A204.1 (cell line): ENCODE measurements at regions not wholly inside any gene's neighbourhood (a gene's known extent, or its start where the extent isn't known, plus 50 kb on each side); places are given as distances from the start of the nearest gene placed in this dataset.

ENCODE experiments used
- FAIRE-seq: peaks from 2 replicates; lab custom pipeline; 2012; peaks lifted over from hg19 to GRCh38; lab: Jason Lieb, UNC

DNA sequence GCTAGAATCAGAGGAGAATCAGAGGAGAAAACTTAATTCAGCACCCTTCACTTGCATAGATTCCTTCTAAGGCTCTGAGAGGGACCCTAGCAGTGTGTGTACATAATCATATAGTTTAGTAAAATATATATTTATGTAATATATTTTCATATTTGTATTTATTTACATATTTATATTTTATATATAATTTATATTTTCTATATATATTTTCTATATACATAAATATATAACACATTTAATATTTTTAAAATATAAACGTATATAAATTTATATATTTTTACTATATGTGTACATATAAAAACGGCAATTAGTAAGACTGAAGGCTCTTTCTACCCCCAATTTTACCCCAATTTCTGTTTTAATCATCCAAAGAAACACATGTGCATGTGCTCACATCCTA, 80.3 kb downstream of the NXPE2 start:
- peak; percentile 91 for FAIRE-seq

GRCh38 chr11:114762408-114762807, 84.1 kb downstream of the NXPE2 start:
- no peak for FAIRE-seq

- FAIRE-seq = no peak
Measured at GRCh38 chr11:114764563-114764962, 86.2 kb downstream of the NXPE2 start.

- no peak for FAIRE-seq
Measured at GRCh38 chr11:114771172-114771571, 92.8 kb downstream of the NXPE2 start.

DNA sequence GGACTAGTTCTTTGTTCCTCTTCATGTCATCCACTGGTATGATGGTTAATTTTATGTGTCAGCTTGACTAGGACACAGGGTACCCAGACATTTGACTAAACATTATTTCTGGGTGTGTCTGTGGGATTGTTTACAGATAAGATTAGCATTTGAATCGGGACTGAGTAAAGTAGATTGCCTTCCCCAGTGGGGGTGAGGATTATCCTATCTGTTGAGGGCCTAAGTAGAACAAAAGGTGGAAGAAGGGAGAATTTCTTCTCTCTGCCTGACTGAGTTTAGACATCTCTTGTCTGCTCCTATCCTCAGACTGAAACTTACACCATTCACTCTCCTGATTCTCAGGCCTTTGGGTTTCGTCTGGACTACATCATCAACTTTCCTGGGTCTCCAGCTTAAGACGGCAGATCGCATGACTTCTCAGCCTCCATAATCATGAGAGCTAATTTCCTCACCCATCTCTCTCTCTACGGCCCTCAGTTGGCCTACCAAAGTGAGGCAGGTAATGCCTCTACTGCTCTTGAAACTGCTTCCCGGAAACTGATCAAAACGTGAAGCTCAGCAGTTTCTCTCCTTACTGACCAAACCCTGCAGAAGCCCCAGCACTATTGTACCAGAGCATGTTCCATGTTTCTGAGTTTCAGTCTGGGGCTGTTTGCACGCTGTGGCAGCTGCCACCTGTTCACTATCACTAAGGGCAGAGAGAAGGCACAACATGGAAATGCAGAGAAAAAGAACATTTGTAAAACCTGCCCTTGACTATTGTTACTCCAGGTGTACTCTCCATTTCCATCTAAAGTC, 95.4 kb downstream of the NXPE2 start:
- no peak for FAIRE-seq

DNA sequence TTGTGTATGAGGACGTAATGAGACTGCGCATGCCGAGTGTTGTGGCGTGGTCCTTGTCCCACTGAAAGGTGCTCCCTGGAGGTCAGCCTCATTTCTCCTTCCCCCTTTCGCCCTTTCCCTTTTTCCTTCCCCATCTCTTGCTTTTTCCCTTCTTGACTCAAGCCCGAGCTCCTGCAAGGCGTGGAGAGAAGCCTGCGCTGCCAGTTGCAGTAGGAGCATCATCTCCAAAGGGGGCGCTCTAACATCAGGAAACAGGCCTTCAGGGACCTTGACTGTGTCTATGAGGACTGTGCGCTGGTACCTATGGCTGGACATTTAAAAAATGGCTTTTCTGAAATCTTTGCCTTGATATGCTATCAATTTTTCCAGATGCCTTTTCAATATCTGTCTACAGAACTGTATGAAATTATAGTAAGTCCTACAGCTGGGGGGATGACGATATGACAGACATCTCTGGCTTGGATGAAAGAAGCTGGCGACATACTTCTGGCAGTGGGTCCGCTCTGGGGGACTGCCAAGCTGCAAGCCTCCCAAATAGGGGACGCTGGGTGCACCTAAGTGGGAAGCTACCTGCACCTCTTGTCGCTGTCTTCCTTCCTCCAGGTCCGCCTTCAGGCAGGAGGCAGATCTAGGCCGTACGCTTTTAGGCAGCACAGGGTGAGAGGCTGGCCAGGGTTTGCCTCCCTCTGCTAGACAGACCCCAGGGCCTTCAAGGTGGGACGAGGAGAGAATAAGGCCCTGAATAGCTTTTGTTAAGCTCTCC, 96.5 kb downstream of the NXPE2 start:
- no peak for FAIRE-seq

DNA sequence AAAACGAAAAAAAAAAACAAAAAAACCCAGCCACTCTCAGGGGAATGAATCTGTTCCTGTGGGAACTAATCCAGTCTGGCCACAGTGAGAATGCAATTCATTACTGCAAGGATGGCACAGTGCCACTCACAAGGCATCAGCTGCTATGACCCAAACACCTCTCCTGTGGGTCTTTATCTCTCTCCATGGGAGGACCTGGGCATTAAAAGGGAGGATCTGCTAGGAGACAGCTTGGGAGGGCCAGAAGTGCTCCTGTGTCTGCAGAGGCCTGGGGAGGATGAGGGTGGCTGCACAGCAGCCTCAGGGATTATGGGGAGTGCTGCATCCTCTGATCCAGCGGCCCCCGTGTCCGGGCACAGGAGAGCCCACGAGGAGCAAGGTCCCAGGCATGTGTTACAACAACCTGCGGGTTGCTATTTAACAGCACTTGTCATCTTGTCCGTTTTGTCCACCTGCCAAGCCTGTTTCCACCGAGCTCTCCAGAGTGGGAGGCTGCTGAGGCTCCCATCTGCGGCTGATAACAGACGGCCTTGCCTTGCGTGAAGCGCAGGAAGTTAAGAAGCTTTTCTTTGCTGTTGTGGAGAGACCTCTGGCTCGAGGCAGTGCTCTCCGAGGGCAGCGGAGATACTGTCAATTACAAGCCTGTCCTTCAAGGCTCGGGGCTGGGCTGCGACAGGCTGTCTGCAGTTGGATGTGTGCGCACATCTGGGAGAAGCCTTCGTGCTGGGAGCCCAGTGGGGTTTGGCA, 97.7 kb downstream of the NXPE2 start:
- FAIRE-seq = no peak

- FAIRE-seq = no peak
Measured at GRCh38 chr11:114776956-114777355, 98.6 kb downstream of the NXPE2 start.

- FAIRE-seq = no peak
Measured at GRCh38 chr11:114779189-114779588, 100.9 kb downstream of the NXPE2 start.

GRCh38 chr11:114782650-114783310, 104.5 kb downstream of the NXPE2 start:
- FAIRE-seq = no peak

GRCh38 chr11:114783805-114784204, 105.5 kb downstream of the NXPE2 start:
- FAIRE-seq = no peak

GRCh38 chr11:114784216-114784615, 105.9 kb downstream of the NXPE2 start:
- no peak for FAIRE-seq

GRCh38 chr11:114784891-114785290, 106.6 kb downstream of the NXPE2 start:
- FAIRE-seq = no peak

DNA sequence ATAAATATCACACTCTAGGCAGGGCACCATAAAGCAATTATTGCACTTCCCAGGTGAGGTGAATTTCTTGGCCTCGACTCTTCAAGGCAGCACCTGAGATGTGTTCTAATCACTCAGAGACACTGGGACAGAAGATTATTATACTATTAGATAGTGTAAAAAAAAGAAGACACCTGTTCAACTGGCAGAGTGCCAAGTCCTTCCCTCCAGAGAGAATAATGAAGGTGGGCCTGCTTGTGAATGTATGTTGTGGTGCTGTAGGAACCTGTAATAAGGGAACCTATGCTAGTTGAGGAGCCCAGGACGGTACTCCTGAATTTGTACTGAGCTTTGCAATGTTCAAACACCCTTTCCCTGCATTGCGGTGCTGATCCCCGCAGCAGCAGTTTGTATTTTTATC, 107.5 kb downstream of the NXPE2 start:
- no peak for FAIRE-seq

DNA sequence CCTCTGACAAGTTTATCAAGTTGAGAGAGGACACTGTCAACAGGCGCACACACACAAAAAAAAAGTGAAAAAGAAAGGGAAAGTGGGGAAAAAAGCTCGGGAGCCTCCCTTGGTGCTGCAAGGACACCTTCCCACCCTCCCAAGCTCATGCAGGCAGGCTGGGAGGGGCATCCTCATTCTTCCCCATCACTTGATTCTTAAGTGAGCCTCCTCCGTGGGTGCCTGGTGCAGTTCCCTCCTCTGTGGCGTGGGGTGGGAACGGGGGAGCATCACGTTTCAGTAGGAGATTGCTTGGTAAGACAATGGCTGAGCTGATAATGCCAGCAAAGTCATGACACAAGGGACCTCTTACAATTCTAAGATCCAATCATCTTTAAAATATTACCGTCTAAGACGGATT, 108.8 kb downstream of the NXPE2 start:
- FAIRE-seq = no peak

DNA sequence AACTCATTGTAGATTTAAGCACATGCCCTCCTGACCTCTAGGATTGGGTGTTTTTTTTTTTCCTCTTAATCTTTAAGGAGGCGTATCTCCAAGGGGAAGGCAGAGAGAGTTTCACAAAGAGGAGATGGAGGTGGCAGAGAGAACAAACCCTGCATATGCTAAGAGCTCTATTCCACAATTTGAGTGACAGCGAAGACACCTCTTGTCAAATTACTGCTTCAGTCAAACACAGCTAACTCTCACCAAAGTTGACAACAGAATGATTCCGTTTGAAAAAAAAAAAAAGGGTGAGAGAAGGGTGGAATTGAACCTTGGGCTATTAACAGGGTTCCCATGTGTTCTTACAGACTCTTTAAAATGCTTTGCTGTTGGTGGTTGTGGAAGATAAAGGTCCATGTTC, 112.6 kb downstream of the NXPE2 start:
- FAIRE-seq = no peak

DNA sequence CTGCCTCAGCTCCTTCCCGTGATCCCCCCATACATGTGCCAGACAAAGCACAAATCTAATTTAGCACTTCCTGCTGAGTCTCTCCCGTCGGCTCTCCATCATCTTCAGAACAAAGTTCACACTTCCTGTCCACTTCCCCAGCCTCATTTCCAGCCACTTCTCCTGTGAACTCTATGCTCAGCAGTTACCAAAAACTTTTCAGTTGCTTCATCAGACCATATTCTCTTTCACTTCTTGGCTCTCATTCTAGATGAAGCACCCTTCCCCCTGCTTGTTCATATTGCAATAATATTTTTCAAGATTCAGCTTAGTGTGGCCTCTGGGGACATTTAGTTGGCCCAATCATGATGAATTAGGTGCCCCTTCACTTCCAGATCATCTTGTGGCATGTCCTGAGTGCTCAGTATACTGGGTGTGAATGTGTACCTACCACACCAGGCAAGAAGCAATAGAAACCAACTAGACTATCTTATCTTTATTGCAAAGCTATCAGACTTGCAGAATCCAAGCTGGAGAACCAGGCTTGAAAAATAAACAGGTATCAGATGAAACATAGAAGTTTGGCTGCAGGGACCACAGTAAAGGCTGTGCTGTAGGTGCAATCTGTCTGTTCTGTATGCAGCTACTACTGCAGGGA, 115.8 kb downstream of the NXPE2 start:
- FAIRE-seq = no peak

DNA sequence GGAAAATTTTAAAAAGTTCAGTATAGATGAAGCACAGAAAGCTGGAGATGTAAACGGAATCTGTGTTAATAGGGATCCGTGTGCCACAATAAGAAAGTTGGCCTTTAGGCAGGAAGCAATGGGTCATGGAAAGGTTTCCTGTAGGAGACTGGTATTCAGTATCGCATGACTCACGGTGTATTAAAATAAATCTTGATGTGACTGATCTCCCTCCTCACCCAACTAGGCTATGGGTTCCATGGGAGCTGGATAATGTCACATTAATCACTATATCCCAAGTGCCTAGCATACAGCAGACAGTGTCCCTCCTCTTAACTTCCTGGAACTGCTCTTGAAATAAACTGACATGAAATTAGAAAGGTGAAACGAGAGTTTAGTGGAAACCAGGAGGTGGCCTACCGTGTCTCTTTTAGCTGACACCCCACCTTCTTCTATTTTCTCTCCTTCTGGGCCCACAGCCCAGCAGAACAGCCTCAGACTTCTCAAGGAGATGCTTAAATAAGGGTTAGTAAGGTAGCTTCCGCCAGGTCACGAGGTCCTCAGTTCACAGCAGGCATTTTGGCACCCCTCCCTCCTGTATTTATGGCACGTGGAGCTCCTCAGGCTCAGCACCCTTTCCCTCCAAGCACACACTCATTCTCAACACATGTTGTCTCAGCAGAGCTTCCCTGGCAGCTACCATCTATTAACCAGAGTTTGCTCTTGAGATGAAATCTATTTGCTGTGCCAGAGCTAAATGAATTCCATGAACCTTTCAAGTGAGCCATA, 118.8 kb downstream of the NXPE2 start:
- no peak for FAIRE-seq

- no peak for FAIRE-seq
Measured at GRCh38 chr11:114799476-114799875, 121.1 kb downstream of the NXPE2 start.

GRCh38 chr11:114801773-114802172, 123.4 kb downstream of the NXPE2 start:
- no peak for FAIRE-seq

DNA sequence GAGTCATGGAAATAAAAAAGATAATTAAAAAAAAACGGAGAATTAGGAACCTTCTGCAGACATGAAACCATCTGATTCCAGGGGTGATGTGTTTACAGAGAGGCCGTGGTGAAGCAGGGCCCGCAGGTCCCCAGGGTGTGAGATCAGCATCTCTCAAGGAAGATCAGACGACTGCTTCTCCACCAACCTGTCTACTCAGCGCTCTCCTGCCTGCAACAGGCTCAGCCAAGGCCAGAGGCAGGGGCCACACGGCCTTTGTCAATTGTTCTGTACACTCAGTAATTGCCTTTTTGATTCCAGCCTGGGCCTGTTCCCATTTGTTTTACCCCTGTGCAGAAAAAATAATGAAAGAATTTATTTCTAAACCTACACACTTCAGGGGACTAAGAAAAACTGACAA, 124.6 kb downstream of the NXPE2 start:
- FAIRE-seq = no peak
